Nephron (organoid): ENCODE measurements at regions not wholly inside any gene's neighbourhood (a gene's known extent, or its start where the extent isn't known, plus 50 kb on each side); places are given as distances from the start of the nearest gene placed in this dataset.
A peak's percentile ranks its signal among the peaks of the same experiment; 100 is the strongest.

ENCODE experiments used
- H3K27ac Mint-ChIP-seq, 3 experiments: 2 replicates each; pipeline ENCODE4 v1.8.0; 2020; ENCODE audit warnings: mixed read lengths in 3 of 3, mild to moderate bottlenecking in 2 of 3, moderate library complexity in 1 of 3
- H3K27me3 Mint-ChIP-seq: 2 replicates; pipeline ENCODE4 v1.8.0; 2021; ENCODE audit warnings: low read depth, mild to moderate bottlenecking, moderate library complexity, mixed read lengths
- H3K36me3 Mint-ChIP-seq: 2 replicates; pipeline ENCODE4 v1.8.0; 2020; ENCODE audit warnings: low read depth, mixed read lengths
- H3K4me1 Mint-ChIP-seq: 2 replicates; pipeline ENCODE4 v1.8.0; 2020; ENCODE audit warnings: mixed read lengths
- H3K4me3 Mint-ChIP-seq, 3 experiments: 2 replicates each; pipeline ENCODE4 v1.8.0; 2020; ENCODE audit warnings: mild to moderate bottlenecking in 3 of 3, mixed read lengths in 3 of 3, moderate library complexity in 2 of 3
- H3K9me3 Mint-ChIP-seq: 2 replicates; pipeline ENCODE4 v1.8.0; 2020; ENCODE audit warnings: mixed read lengths
- CTCF ChIP-seq, 3 experiments: fragments of 200-600 bp; sonication (generic); IDR thresholded peaks; one replicate each; pipeline ENCODE4 v1.5.0; 2021; ENCODE audit warnings: antibody characterized with exemption in 3 of 3; ENCODE audit not compliant: unreplicated experiment in 3 of 3

GRCh38 chr4:106700321-106700720 lies 331.7 kb upstream of the GIMD1 start:
- no peak overlapping the region for H3K27ac Mint-ChIP-seq
- H3K27me3 Mint-ChIP-seq, result peaks cover 3% of the 10 kb centered on the region
- peaks cover 10% of the 10 kb centered on the region for H3K4me1 Mint-ChIP-seq
- no peak for TF ChIP-seq CTCF (IDR thresholded peaks at IDR 0.05; ENCODE audit: unreplicated experiment in 3 of 3)
- H3K36me3 Mint-ChIP-seq, result no peaks in the 10 kb centered on the region
- no peak overlapping the region for H3K4me3 Mint-ChIP-seq
- peaks cover 16% of the 10 kb centered on the region for H3K9me3 Mint-ChIP-seq

GRCh38 chr4:106698621-106699195 lies 330.1 kb upstream of the GIMD1 start:
- Mint-ChIP-seq H3K4me3 (no peak overlapping the region), H3K9me3 (peaks cover 12% of the 10 kb centered on the region), H3K36me3 (no peaks in the 10 kb centered on the region), H3K27me3 (peaks cover 3% of the 10 kb centered on the region), H3K4me1 (peaks cover 10% of the 10 kb centered on the region), H3K27ac (no peak overlapping the region)
- no peak for TF ChIP-seq CTCF (IDR thresholded peaks at IDR 0.05; ENCODE audit: unreplicated experiment in 3 of 3)

GRCh38 chr4:106695501-106696262 lies 327.1 kb upstream of the GIMD1 start:
- peaks cover 3% of the 10 kb centered on the region for H3K27me3 Mint-ChIP-seq

GRCh38 chr4:106694232-106694631 lies 325.7 kb upstream of the GIMD1 start:
- Mint-ChIP-seq H3K27ac (no peak overlapping the region), H3K9me3 (no peaks in the 10 kb centered on the region), H3K27me3 (no peaks in the 10 kb centered on the region), H3K36me3 (no peaks in the 10 kb centered on the region), H3K4me3 (no peak overlapping the region), H3K4me1 (peaks cover 10% of the 10 kb centered on the region)
- no peak for TF ChIP-seq CTCF (IDR thresholded peaks at IDR 0.05; ENCODE audit: unreplicated experiment in 3 of 3)

More at GRCh38 chr4:106695501-106696262, 327.1 kb upstream of the GIMD1 start:
- no peaks in the 10 kb centered on the region for H3K9me3 Mint-ChIP-seq
- no peak overlapping the region for H3K4me3 Mint-ChIP-seq
- H3K4me1 Mint-ChIP-seq, result peaks cover 10% of the 10 kb centered on the region
- no peaks in the 10 kb centered on the region for H3K36me3 Mint-ChIP-seq
- peak overlapping the region; percentile 70 to 91 (median 76) for H3K27ac Mint-ChIP-seq
- TF ChIP-seq CTCF (IDR thresholded peaks at IDR 0.05; ENCODE audit: unreplicated experiment in 3 of 3), result no peak

- peak in 2 of 3 experiments; percentile 14 to 21 for TF ChIP-seq CTCF (IDR thresholded peaks at IDR 0.05; ENCODE audit: unreplicated experiment in 3 of 3)
- no peak overlapping the region for H3K4me3 Mint-ChIP-seq
- H3K4me1 Mint-ChIP-seq, result peaks cover 10% of the 10 kb centered on the region
- H3K9me3 Mint-ChIP-seq, result peaks cover under 1% of the 10 kb centered on the region
- H3K27ac Mint-ChIP-seq, result no peak overlapping the region
- no peaks in the 10 kb centered on the region for H3K36me3 Mint-ChIP-seq
- no peaks in the 10 kb centered on the region for H3K27me3 Mint-ChIP-seq
Observed at GRCh38 chr4:106691749-106692148, 323.2 kb upstream of the GIMD1 start.

GRCh38 chr4:106690487-106690886 lies 321.9 kb upstream of the GIMD1 start:
- H3K4me1 Mint-ChIP-seq, result peaks cover 2% of the 10 kb centered on the region
- H3K27ac Mint-ChIP-seq, result no peak overlapping the region
- H3K4me3 Mint-ChIP-seq, result no peak overlapping the region
- H3K9me3 Mint-ChIP-seq, result peaks cover 7% of the 10 kb centered on the region
- H3K36me3 Mint-ChIP-seq, result no peaks in the 10 kb centered on the region
- TF ChIP-seq CTCF (IDR thresholded peaks at IDR 0.05; ENCODE audit: unreplicated experiment in 3 of 3), result no peak
- no peaks in the 10 kb centered on the region for H3K27me3 Mint-ChIP-seq
